Ovary (tissue), 7 donors: ENCODE measurements at regions not wholly inside any gene's neighbourhood (a gene's known extent, or its start where the extent isn't known, plus 50 kb on each side); places are given as distances from the start of the nearest gene placed in this dataset.
A peak's percentile ranks its signal among the peaks of the same experiment; 100 is the strongest.

Source experiments
- DNase-seq, 5 donors: peaks; one replicate each; pipeline ENCODE4 v3.0.0-alpha.2; 2019 to 2020
- H3K27ac ChIP-seq, 2 donors: fragments of 200-600 bp; one replicate each; pipeline versions ENCODE4 v1.5.1 to v1.8.0; 2019 to 2022
- H3K27me3 ChIP-seq: fragments of 200-600 bp; one replicate; pipeline ENCODE4 v1.8.0; 2022
- H3K36me3 ChIP-seq: fragments of 200-600 bp; sonication (generic); one replicate; pipeline ENCODE4 v1.5.1; 2019
- H3K4me1 ChIP-seq: one replicate; pipeline ENCODE4 v1.8.1; 2013; ENCODE audit warnings: mild to moderate bottlenecking, moderate library complexity; ENCODE audit not compliant: insufficient read depth
- H3K4me3 ChIP-seq: fragments of 200-600 bp; sonication (generic); one replicate; pipeline ENCODE4 v1.5.1; 2017
- H3K9me3 ChIP-seq, 2 donors: fragments of 200-600 bp in 1 of 2; sonication (generic) in 1 of 2; one replicate each; pipeline versions ENCODE4 v1.5.1 to v1.8.1; 2013 to 2019; ENCODE audit warnings: mild to moderate bottlenecking in 1 of 2, moderate library complexity in 1 of 2
- EP300 ChIP-seq: sonication (generic); formaldehyde crosslinking; IDR thresholded peaks from one replicate; pipeline ENCODE4 v1.6.1; 2017; ENCODE audit warnings: antibody characterized with exemption
- POLR2A ChIP-seq: fragments of 450-650 bp; IDR thresholded peaks from one replicate; pipeline ENCODE4 v1.6.1; 2017; ENCODE audit warnings: antibody characterized with exemption, mild to moderate bottlenecking, moderate library complexity
- WGBS, 3 donors: extraction: QIAGEN DNeasy Blood & Tissue Kit in 1 of 3; methylation state at CpG; one replicate each; pipeline versions ENCODE4 v1.1.5 to v1.1.7; 2013 to 2017; 5-methylcytosine and 5-hydroxymethylcytosine counted together
- intact Hi-C, 4 donors: fragments of 100-400 bp; cut with DNase I; formaldehyde crosslinking; loops; one replicate each; pipeline versions ENCODE4 v1.11.0 to v1.15.1; 2022 to 2023
- TF ChIP-seq, protein P1 (sequence below), 3 donors: fragments of 450-650 bp in 2 of 3; fragments of 200-600 bp in 1 of 3; IDR thresholded peaks; one replicate each; pipeline versions ENCODE4 v1.5.1 to v1.8.0; 2016 to 2022; ENCODE audit warnings: antibody characterized with exemption in 3 of 3, mild to moderate bottlenecking in 1 of 3
- donor health status: DM: no; HTN: no; CAD: no; lungs with moderate emphysema.
- donor health status: DM: no; HTN: no; CAD: no.
- donor health status: Bipolar disorder and iron deficiency.
- donor health status: DM: no; HTN: no; CAD: no.
- donor health status: DM: yes; HTN: yes; CAD: no.

DNA sequence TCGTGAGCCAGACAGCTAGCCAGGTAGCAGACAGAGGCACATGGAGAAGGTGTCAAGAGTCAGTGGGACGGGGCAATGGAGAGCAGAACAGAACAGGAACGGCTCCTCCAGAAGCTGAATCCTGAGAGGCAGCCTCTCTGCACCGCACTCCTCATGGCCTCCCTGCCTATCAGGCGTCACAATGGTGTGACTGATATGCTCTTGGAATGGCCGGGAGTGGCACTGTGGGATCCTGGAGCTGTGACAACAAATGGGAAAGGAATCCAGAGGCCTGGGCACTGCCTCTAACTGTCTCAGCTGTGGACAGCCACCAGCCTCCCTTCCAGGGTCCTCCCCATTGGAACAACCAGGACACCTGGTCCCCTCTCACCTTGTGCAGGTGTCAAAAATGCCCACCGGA lies 89.1 kb upstream of the ID2 start:
- Histone ChIP-seq H3K36me3 (no peaks in the 10 kb centered on the region), H3K4me1 (peaks cover 9% of the 10 kb centered on the region), H3K27me3 (no peaks in the 10 kb centered on the region), H3K4me3 (no peak overlapping the region), H3K9me3 (no peaks in the 10 kb centered on the region), H3K27ac (no peak overlapping the region)
- DNase-seq, result no peak
- 77 to 99% (median 82%) methylated on average over 6 to 7 of the region's 7 CpGs for WGBS, 3 donors
- TF ChIP-seq, protein P1, sequence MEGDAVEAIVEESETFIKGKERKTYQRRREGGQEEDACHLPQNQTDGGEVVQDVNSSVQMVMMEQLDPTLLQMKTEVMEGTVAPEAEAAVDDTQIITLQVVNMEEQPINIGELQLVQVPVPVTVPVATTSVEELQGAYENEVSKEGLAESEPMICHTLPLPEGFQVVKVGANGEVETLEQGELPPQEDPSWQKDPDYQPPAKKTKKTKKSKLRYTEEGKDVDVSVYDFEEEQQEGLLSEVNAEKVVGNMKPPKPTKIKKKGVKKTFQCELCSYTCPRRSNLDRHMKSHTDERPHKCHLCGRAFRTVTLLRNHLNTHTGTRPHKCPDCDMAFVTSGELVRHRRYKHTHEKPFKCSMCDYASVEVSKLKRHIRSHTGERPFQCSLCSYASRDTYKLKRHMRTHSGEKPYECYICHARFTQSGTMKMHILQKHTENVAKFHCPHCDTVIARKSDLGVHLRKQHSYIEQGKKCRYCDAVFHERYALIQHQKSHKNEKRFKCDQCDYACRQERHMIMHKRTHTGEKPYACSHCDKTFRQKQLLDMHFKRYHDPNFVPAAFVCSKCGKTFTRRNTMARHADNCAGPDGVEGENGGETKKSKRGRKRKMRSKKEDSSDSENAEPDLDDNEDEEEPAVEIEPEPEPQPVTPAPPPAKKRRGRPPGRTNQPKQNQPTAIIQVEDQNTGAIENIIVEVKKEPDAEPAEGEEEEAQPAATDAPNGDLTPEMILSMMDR (IDR thresholded peaks at IDR 0.05), result no peak
- TF ChIP-seq POLR2A (no peak), EP300 (no peak)
- intact Hi-C loops, result no loop called here

DNA sequence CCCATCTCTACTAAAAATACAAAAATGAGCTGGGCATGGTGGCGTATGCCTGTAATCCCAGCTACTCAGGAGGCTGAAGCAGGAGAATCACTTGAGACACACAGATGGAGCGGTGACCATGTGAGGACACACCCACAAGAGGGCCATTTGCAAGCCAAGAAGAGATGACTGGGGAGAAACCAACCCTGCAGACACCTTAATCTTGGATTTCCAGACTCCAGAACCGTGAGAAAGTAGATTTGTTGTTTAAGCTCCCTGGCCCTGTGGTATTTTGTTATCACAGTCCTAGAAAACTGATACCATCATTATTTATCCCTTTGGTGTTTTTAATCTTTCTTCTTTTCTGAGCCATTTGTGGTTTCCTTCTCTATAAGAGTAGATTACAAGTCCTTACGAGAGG lies 88.6 kb upstream of the ID2 start:
- no peaks in the 10 kb centered on the region for H3K9me3 ChIP-seq
- intact Hi-C loops, result no loop called here
- WGBS, 3 donors, result 87 to 91% (median 88%) methylated on average over 4 of the region's 4 CpGs
- no peak for DNase-seq
- H3K4me3 ChIP-seq, result no peak overlapping the region
- peaks cover 9% of the 10 kb centered on the region for H3K4me1 ChIP-seq
- H3K36me3 ChIP-seq, result no peaks in the 10 kb centered on the region
- H3K27ac ChIP-seq, result no peak overlapping the region
- H3K27me3 ChIP-seq, result no peaks in the 10 kb centered on the region
- TF ChIP-seq POLR2A, result no peak
- TF ChIP-seq, protein P1 (IDR thresholded peaks at IDR 0.05), result no peak
- no peak for TF ChIP-seq EP300

DNA sequence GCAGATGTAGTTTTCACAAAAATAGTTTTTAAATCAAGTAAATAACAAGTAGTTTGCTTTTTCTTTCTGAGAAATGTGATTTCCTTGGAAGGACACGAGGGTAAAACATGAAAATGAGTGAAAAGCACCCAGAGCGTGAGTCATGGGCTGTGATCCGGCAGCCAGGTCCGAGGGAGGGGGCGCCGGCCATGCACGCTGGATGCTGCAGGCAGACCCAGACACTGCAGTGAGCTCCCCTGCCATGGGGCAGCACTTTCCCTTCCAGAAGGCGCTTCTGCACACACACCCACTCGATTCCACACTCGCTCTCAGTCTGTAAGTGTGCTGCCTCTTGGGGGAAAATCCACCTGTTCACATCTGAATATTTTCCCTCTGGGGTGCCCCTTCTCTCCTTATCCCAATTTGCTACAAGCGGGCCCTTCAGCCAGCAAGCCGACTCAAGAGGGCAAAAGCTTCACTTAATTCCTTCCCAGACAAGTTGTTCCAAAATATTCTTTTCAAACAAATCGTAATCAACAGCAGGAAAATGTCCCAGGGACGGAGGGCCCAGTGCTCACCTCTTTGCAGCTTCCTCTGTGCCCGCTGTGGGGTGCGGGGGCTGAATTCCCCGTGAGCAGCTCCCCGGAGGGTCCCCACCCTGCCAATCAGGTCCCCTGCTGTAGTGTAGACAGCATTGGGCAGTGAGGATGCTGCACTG lies 87.0 kb upstream of the ID2 start:
- intact Hi-C loops, result no loop called here
- H3K27me3 ChIP-seq, result no peaks in the 10 kb centered on the region
- H3K4me1 ChIP-seq, result peaks cover 9% of the 10 kb centered on the region
- TF ChIP-seq EP300, result no peak
- TF ChIP-seq, protein P1 (IDR thresholded peaks at IDR 0.05), result no peak
- TF ChIP-seq POLR2A, result no peak
- no peaks in the 10 kb centered on the region for H3K9me3 ChIP-seq
- H3K36me3 ChIP-seq, result no peaks in the 10 kb centered on the region
- 20 to 27% (median 24%) methylated on average over 18 of the region's 18 CpGs for WGBS, 3 donors
- DNase-seq, result peak; percentile 45 to 62 (median 59)
- no peak overlapping the region for H3K4me3 ChIP-seq
- H3K27ac ChIP-seq, result peak overlapping the region in 1 of 2 donors; percentile 46

DNA sequence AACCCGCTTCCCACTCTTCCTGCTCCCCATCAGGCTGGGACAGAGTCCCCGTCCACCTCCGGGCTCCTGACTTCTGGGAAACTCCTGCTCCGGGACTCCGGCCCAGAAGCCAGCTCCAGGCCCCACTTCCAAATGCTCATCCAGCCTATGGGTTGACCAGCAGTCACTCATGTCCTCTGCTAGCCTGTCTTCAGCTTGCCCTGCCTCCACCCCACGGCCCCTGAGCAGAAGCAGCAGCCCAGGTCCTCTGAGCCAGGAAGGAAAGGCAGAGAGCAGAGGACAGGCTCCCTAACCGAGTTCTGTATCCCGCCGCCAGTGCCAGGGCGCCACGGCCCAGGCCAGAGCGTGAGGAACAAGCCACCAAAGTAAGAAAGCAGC lies 86.4 kb upstream of the ID2 start:
- H3K27ac ChIP-seq, result peak overlapping the region in 1 of 2 donors; percentile 46
- WGBS, 3 donors, result 80 to 92% (median 88%) methylated on average over 12 of the region's 12 CpGs
- H3K36me3 ChIP-seq, result no peaks in the 10 kb centered on the region
- TF ChIP-seq POLR2A (no peak), EP300 (no peak)
- TF ChIP-seq, protein P1 (IDR thresholded peaks at IDR 0.05), result no peak
- intact Hi-C loops, result no loop called here
- no peak overlapping the region for H3K4me3 ChIP-seq
- DNase-seq, result peak in 2 of 5 donors; percentile 23 to 45
- no peaks in the 10 kb centered on the region for H3K27me3 ChIP-seq
- peaks cover 9% of the 10 kb centered on the region for H3K4me1 ChIP-seq
- no peaks in the 10 kb centered on the region for H3K9me3 ChIP-seq
